Prostate gland (tissue), 1 donor: ENCODE measurements at regions not wholly inside any gene's neighbourhood (a gene's known extent, or its start where the extent isn't known, plus 50 kb on each side); places are given as distances from the start of the nearest gene placed in this dataset.

Source experiments
- POLR2A ChIP-seq: fragments of 450-650 bp; IDR thresholded peaks from one replicate; pipeline ENCODE4 v1.6.1; 2016; ENCODE audit warnings: antibody characterized with exemption, mild to moderate bottlenecking
- POLR2AphosphoS5 ChIP-seq: sonication (generic); formaldehyde crosslinking; IDR thresholded peaks from one replicate; pipeline ENCODE4 v1.6.1; 2017; ENCODE audit warnings: antibody characterized with exemption

- TF ChIP-seq POLR2AphosphoS5 (no peak), POLR2A (no peak)
Measured at GRCh38 chr22:48685767-48686166, 1141.9 kb downstream of the BRD1 start.
